Stimulated activated CD8-positive, alpha-beta memory T cell treated with anti-CD3 and anti-CD28 coated beads, Interleukin-4, amount 100 ng/mL, for 4 hours (primary cell): ENCODE measurements at regions not wholly inside any gene's neighbourhood (a gene's known extent, or its start where the extent isn't known, plus 50 kb on each side); places are given as distances from the start of the nearest gene placed in this dataset.

Source experiments
- DNase-seq, 2 donors: peaks; one replicate each; pipeline ENCODE4 v3.0.0-alpha.2; 2020; ENCODE audit warnings: low read depth in 2 of 2, low spot score in 1 of 2

GRCh38 chr4:145251391-145251790 is 71.0 kb upstream of the OTUD4 start:
- no peak for DNase-seq

GRCh38 chr4:145248971-145249370 is 68.6 kb upstream of the OTUD4 start:
- no peak for DNase-seq

DNA sequence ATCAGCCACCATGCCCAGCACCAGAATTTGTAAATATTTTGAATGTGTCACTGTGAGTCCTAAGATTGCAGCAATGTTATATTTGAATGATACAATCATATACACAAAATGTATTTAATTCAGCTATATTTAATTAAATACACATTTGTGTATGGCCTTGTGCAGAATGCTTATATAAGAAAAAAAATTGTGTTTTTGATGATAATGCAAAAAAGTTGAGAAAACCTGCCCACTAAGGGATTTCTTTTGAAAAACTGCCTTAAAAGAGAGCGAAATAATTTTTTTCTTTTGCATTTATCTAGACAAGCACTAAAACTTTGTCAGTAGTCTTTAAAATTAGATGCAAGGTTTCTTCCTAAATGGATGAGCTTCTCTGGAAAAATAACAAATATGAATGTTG is 68.1 kb upstream of the OTUD4 start:
- DNase-seq: no peak

DNA sequence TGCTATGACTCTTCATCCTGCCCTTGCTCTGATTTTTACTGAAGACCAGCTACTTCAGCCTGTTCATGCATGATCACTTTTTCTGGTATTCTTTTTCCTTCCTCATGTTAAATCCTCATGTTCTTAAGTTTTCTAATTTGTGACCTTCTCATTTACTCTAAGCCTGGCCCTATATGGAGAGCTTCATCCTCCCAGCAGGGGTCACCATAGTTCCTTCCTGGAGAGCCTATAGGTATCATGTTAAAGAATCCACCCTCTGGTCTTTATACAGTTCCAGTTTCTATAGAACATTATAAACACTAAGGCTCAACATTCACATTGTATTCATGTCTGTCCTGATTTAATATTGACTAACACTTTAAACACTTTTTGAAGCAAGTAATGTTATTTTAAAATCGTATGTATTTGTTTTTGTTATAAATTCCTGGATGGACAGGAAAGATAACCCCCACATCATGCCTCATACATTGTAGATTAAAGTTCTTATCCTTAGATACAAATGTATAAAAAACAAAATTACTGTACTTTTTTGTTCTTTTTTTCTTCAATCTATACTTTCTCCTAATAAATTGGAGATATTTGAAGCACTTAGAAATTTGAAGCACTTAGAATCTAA is 53.8 kb upstream of the OTUD4 start:
- DNase-seq: peak; percentile 26 to 39

DNA sequence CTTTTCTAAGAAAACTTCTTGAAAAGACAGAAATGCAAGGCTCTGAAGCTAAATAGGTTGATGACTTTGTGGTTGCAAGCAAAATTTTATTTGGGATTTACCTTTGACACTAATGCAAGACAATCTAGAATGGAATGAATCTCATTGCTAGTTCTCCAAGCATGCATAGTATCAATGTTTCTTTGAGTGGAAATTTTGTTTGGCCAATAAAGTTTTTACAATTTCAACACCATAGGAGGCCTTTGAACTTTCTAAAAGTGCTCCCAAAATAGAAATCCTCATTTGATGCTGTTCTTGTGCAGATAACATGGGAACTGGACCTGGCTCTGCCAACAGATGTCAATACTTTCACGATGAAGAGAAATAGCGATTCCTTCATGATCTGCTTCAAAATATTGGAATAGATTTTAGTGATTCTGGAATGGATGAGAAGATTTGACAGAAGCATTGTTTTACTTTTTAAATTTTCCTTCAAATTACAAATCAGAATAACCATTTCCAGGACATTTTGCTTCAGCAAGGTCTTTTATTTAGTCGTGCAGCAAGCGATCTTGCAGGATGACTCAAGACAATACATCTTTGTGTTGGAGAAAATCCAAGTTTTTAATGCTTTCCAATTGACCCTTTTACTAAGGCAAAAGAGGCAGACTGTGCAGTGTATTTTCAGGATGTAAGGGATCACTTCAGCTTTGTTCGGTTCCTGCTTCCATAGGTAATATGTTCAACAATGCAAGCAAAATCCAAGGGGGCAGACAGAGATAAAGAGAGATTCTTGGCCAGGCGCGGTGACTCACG is 51.7 kb upstream of the OTUD4 start:
- DNase-seq: no peak

GRCh38 chr4:145230726-145231125 is 50.3 kb upstream of the OTUD4 start:
- no peak for DNase-seq
